ENCODE measurements at regions not wholly inside any gene's neighbourhood (a gene's known extent, or its start where the extent isn't known, plus 50 kb on each side); places are given as distances from the start of the nearest gene placed in this dataset.

GRCh38 chr1:37353871-37354270 is 120.5 kb upstream of the ZC3H12A start:
- TF ChIP-seq EZH2 (IDR thresholded peaks at IDR 0.05; ENCODE audit: borderline replicate concordance, insufficient read depth, low read depth, low read length, poor library complexity, severe bottlenecking), result no peak
- no peak for TF ChIP-seq CTCF (IDR thresholded peaks at IDR 0.05)
